HG03460 (cell line): ENCODE measurements at regions not wholly inside any gene's neighbourhood (a gene's known extent, or its start where the extent isn't known, plus 50 kb on each side); places are given as distances from the start of the nearest gene placed in this dataset.

Experiments used
- ATAC-seq: cut with Tn5 transposase; IDR thresholded peaks from one replicate; pipeline ENCODE4 v1.9.1; 2021; ENCODE audit not compliant: unreplicated experiment

- ATAC-seq, result no peak
Observed at GRCh38 chr16:65936096-65936495, 430.4 kb upstream of the CDH5 start.

- no peak for ATAC-seq
Observed at GRCh38 chr16:65934443-65934842, 432.0 kb upstream of the CDH5 start.

- no peak for ATAC-seq
Observed at GRCh38 chr16:65933703-65934102, 432.8 kb upstream of the CDH5 start.

GRCh38 chr16:65932350-65933072, 434.0 kb upstream of the CDH5 start:
- ATAC-seq, result no peak

- no peak for ATAC-seq
Observed at GRCh38 chr16:65922923-65923322, 443.6 kb upstream of the CDH5 start.

GRCh38 chr16:65919986-65920376, 446.5 kb upstream of the CDH5 start:
- no peak for ATAC-seq

GRCh38 chr16:65919145-65919985, 447.1 kb upstream of the CDH5 start:
- ATAC-seq, result no peak

- ATAC-seq, result no peak
Observed at GRCh38 chr16:65917466-65917865, 449.0 kb upstream of the CDH5 start.

- no peak for ATAC-seq
Observed at GRCh38 chr16:65916995-65917394, 449.5 kb upstream of the CDH5 start.

GRCh38 chr16:65910291-65910690, 456.2 kb upstream of the CDH5 start:
- ATAC-seq, result no peak

- ATAC-seq, result no peak
Observed at GRCh38 chr16:65909310-65910050, 457.0 kb upstream of the CDH5 start.

- ATAC-seq, result no peak
Observed at GRCh38 chr16:65908568-65908967, 457.9 kb upstream of the CDH5 start.

GRCh38 chr16:65905331-65905730, 461.2 kb upstream of the CDH5 start:
- no peak for ATAC-seq

- ATAC-seq, result no peak
Observed at GRCh38 chr16:65896448-65897153, 469.9 kb upstream of the CDH5 start.

GRCh38 chr16:65895906-65896305, 470.6 kb upstream of the CDH5 start:
- no peak for ATAC-seq

GRCh38 chr16:65895486-65895885, 471.0 kb upstream of the CDH5 start:
- no peak for ATAC-seq

GRCh38 chr16:65890203-65890602, 476.3 kb upstream of the CDH5 start:
- no peak for ATAC-seq

GRCh38 chr16:65889533-65889966, 476.9 kb upstream of the CDH5 start:
- ATAC-seq, result no peak

GRCh38 chr16:65888201-65888600, 478.3 kb upstream of the CDH5 start:
- ATAC-seq, result no peak

GRCh38 chr16:65884018-65884417, 482.5 kb upstream of the CDH5 start:
- no peak for ATAC-seq

GRCh38 chr16:65878347-65878746, 488.1 kb upstream of the CDH5 start:
- no peak for ATAC-seq
